Upper lobe of right lung (tissue), 1 donor: ENCODE measurements at regions not wholly inside any gene's neighbourhood (a gene's known extent, or its start where the extent isn't known, plus 50 kb on each side); places are given as distances from the start of the nearest gene placed in this dataset.
A peak's percentile ranks its signal among the peaks of the same experiment; 100 is the strongest.

Experiments
- ATAC-seq: fragments of 200-7000 bp; cut with Tn5 transposase; one replicate; pipeline ENCODE4 v1.9.1; 2020; ENCODE audit warnings: mild to moderate bottlenecking, moderate library complexity
- DNase-seq: peaks from one replicate; pipeline ENCODE4 v3.0.0-alpha.2; 2020
- H3K27ac ChIP-seq: fragments of 200-600 bp; one replicate; pipeline ENCODE4 v1.8.0; 2022
- H3K27me3 ChIP-seq: fragments of 200-600 bp; one replicate; pipeline ENCODE4 v1.8.0; 2022; ENCODE audit warnings: mild to moderate bottlenecking
- H3K36me3 ChIP-seq: fragments of 200-600 bp; one replicate; pipeline ENCODE4 v1.8.0; 2022
- H3K4me1 ChIP-seq: fragments of 200-600 bp; one replicate; pipeline ENCODE4 v1.8.0; 2022
- H3K4me3 ChIP-seq: fragments of 200-600 bp; one replicate; pipeline ENCODE4 v1.8.0; 2022; ENCODE audit warnings: mild to moderate bottlenecking
- H3K9me3 ChIP-seq: fragments of 200-600 bp; one replicate; pipeline ENCODE4 v1.8.0; 2022
- intact Hi-C: fragments of 100-400 bp; cut with DNase I; formaldehyde crosslinking; loops from one replicate; pipeline ENCODE4 v1.11.0; 2022
- TF ChIP-seq, protein P1 (sequence below): fragments of 200-600 bp; IDR thresholded peaks from one replicate; pipeline ENCODE4 v1.8.0; 2022; ENCODE audit warnings: antibody characterized with exemption
- donor health status: DM: no; HTN: yes; CAD: no; lungs with severe emphysema.

DNA sequence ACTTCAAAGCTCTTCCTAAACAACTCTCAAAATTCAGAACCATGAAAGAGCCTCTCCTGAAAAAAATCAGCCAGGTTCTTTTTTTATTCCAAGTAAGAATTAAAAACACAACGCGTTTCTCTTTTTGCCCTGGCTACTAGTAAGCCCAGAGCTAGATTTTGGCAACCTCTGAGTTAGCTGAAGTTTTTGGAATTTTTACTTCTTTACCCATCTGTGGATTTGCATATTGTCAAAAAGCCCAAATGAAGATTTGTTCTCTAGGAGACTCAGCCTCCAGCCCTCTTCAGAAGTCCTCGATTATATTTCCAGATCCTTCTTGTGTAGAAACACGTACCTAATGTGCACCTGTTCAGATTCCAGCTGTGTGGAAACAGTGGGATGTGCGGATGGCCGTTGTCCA is 517.9 kb downstream of the TBC1D22A start:
- no peaks in the 10 kb centered on the region for H3K4me1 ChIP-seq
- intact Hi-C loops, result no loop called here
- H3K9me3 ChIP-seq, result no peaks in the 10 kb centered on the region
- TF ChIP-seq, protein P1, sequence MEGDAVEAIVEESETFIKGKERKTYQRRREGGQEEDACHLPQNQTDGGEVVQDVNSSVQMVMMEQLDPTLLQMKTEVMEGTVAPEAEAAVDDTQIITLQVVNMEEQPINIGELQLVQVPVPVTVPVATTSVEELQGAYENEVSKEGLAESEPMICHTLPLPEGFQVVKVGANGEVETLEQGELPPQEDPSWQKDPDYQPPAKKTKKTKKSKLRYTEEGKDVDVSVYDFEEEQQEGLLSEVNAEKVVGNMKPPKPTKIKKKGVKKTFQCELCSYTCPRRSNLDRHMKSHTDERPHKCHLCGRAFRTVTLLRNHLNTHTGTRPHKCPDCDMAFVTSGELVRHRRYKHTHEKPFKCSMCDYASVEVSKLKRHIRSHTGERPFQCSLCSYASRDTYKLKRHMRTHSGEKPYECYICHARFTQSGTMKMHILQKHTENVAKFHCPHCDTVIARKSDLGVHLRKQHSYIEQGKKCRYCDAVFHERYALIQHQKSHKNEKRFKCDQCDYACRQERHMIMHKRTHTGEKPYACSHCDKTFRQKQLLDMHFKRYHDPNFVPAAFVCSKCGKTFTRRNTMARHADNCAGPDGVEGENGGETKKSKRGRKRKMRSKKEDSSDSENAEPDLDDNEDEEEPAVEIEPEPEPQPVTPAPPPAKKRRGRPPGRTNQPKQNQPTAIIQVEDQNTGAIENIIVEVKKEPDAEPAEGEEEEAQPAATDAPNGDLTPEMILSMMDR, result no peak
- DNase-seq (no peak), ATAC-seq (no peak)
- H3K4me3 ChIP-seq, result no peak overlapping the region
- H3K36me3 ChIP-seq, result no peaks in the 10 kb centered on the region
- no peak overlapping the region for H3K27ac ChIP-seq
- peaks cover 12% of the 10 kb centered on the region for H3K27me3 ChIP-seq

DNA sequence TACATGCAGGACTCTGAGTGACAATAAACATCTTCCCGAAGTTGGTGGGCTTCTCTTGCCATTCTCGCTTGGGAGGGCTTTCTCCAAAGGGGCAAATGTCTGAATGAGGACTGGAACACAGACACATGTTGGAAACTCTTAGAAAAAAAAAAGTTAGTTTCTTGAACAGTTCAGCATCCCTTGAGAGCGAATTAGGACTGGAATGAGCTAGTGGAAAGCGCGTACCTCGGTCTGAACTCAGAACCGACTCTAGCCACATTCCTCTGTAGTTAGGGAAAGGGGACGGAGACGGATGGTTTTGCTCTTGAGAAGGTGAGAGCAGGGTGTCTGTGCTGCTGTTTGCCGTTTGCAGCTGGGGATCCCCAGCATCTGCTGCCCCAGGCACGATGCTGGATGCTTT is 517.3 kb downstream of the TBC1D22A start:
- intact Hi-C loops, result no loop called here
- H3K27me3 ChIP-seq, result peaks cover 12% of the 10 kb centered on the region

DNA sequence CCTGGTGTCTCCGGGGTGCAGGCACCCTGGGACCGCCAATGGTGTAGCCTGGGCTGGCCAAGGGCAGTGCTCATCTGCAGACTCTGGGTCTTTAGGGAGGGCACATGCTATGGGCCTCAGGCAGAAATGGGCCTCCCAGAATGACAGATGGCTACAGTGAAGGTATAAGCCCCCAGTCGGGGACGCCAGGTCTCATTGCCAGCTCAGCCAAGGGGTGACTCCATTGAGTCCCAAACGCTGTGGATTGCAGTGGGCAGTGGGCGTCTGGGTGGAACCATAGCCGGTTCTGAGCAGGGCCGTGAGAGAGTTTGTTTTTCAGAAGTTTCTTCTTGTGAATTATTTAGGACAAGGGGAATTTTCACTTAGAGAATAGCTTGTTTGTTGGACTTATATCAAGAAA is 516.9 kb downstream of the TBC1D22A start:
- no peak overlapping the region for H3K27ac ChIP-seq
- TF ChIP-seq, protein P1, result no peak
- DNase-seq (no peak), ATAC-seq (no peak)
- no peaks in the 10 kb centered on the region for H3K36me3 ChIP-seq
- peaks cover 12% of the 10 kb centered on the region for H3K27me3 ChIP-seq
- H3K4me3 ChIP-seq, result no peak overlapping the region
- no peaks in the 10 kb centered on the region for H3K4me1 ChIP-seq
- intact Hi-C loops, result no loop called here
- no peaks in the 10 kb centered on the region for H3K9me3 ChIP-seq

More for the DNA sequence above, 517.3 kb downstream of the TBC1D22A start:
- H3K36me3 ChIP-seq, result no peaks in the 10 kb centered on the region
- no peak overlapping the region for H3K4me3 ChIP-seq
- DNase-seq (no peak), ATAC-seq (no peak)
- no peaks in the 10 kb centered on the region for H3K4me1 ChIP-seq
- TF ChIP-seq, protein P1, result no peak
- no peaks in the 10 kb centered on the region for H3K9me3 ChIP-seq
- H3K27ac ChIP-seq, result no peak overlapping the region

DNA sequence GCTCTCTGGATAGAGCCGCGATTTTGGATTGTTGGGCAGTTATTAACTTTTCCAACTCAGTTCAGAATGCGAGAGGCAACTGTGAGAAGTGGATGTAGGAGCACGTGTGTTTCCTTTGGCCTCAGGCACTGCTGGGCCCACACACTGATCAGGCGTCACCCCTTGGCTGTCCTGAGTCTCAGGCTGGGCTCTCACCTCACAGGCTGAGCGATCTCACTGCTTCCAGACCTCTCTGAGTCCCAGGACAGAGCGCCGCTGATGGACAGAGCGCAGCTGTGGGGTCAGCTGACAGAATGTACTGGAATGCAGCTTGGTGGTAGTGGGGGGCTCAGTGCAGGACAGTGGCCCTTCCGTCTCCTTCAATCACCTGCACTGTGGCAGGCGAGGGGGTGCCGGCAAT is 516.2 kb downstream of the TBC1D22A start:
- Histone ChIP-seq H3K9me3 (no peaks in the 10 kb centered on the region), H3K27ac (no peak overlapping the region), H3K4me3 (no peak overlapping the region), H3K36me3 (no peaks in the 10 kb centered on the region), H3K27me3 (peaks cover 12% of the 10 kb centered on the region), H3K4me1 (no peaks in the 10 kb centered on the region)
- DNase-seq (peak; percentile 48), ATAC-seq (no peak)
- TF ChIP-seq, protein P1, result no peak
- intact Hi-C loops, result no loop called here

DNA sequence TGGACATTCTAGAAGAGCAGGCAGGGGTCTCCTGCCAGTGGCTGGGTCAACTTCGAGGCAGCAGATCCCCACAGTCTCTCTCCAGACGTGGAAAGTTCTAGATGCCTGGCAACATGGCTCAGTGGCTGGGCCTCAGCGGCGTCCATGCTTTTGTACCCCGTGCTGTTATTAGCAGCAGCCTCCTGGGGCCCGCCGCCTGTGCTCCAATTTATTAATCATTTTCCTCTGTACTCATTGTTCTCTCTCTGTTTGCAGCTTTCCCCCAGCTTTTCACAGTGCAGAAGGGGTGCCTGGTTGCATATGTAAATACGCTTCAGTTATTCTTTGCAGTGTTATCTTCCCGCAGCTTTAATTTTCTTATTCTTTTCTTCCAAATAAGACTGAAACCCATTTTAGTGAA is 515.1 kb downstream of the TBC1D22A start:
- Histone ChIP-seq H3K9me3 (no peaks in the 10 kb centered on the region), H3K4me1 (no peaks in the 10 kb centered on the region), H3K36me3 (no peaks in the 10 kb centered on the region), H3K27ac (no peak overlapping the region), H3K4me3 (no peak overlapping the region), H3K27me3 (peaks cover 6% of the 10 kb centered on the region)
- ATAC-seq, result no peak
- DNase-seq, result peak; percentile 37
- intact Hi-C loops, result no loop called here
- TF ChIP-seq, protein P1, result no peak

DNA sequence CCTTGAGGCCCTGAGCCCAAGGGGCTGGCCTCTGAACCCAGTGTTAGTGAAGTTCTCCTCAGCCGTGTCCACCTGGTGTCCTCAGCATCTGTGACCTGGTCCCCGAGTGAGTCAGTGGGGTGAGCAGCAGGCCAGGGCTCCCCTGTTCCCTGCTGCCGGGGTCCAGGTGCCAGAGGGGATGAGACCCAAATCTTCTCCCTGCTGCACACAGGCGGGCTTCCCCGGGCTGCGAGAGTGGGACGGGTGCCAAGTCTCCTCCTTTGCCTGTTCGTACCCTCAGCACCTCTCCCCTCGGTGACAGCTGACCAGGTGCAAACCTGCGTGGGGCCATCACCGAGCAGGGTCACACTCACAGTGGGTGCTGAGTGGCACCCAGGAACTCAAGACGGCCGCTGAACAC is 514.5 kb downstream of the TBC1D22A start:
- DNase-seq, result peak; percentile 52

More for the DNA sequence above, 514.5 kb downstream of the TBC1D22A start:
- Histone ChIP-seq H3K27me3 (peaks cover 4% of the 10 kb centered on the region), H3K9me3 (no peaks in the 10 kb centered on the region), H3K4me1 (no peaks in the 10 kb centered on the region), H3K36me3 (no peaks in the 10 kb centered on the region), H3K27ac (no peak overlapping the region), H3K4me3 (no peak overlapping the region)
- TF ChIP-seq, protein P1, result no peak
- no peak for ATAC-seq
- intact Hi-C loops, result no loop called here
